Neural cell (in vitro differentiated cells): ENCODE measurements at regions not wholly inside any gene's neighbourhood (a gene's known extent, or its start where the extent isn't known, plus 50 kb on each side); places are given as distances from the start of the nearest gene placed in this dataset.

Experiments used
- H2AFZ ChIP-seq: fragments of 200-600, 300-800 bp; sonication (generic), shearing (Covaris generic); 2 replicates; pipeline ENCODE4 v1.6.0; 2014; ENCODE audit warnings: low read depth, mild to moderate bottlenecking, antibody characterized with exemption, low read length, moderate library complexity
- H3F3A ChIP-seq: fragments of 200-600 bp; shearing (Covaris generic); 2 replicates; pipeline ENCODE4 v1.6.1; 2016; ENCODE audit warnings: mild to moderate bottlenecking, moderate library complexity, mixed read lengths, antibody characterized with exemption, low read length; ENCODE audit not compliant: insufficient read depth, poor library complexity, severe bottlenecking
- H3K27ac ChIP-seq: fragments of 200-600, 300-800 bp; sonication (generic), shearing (Covaris generic); 2 replicates; pipeline ENCODE4 v1.5.1; 2014; ENCODE audit warnings: mild to moderate bottlenecking, low read length, moderate library complexity
- H3K27me3 ChIP-seq: fragments of 300-800, 200-600 bp; sonication (generic), shearing (Covaris generic); 2 replicates; pipeline ENCODE4 v1.6.0; 2014; ENCODE audit warnings: mild to moderate bottlenecking, low read depth, low read length, moderate library complexity; ENCODE audit not compliant: insufficient read depth
- H3K36me3 ChIP-seq: fragments of 300-800, 200-600 bp; sonication (generic), shearing (Covaris generic); 2 replicates; pipeline ENCODE4 v1.5.1; 2014; ENCODE audit warnings: mild to moderate bottlenecking, antibody characterized with exemption, low read length, moderate library complexity; ENCODE audit not compliant: insufficient read depth
- H3K4me2 ChIP-seq: fragments of 300-800, 200-600 bp; sonication (generic), shearing (Covaris generic); 2 replicates; pipeline ENCODE4 v1.6.0; 2014; ENCODE audit warnings: mild to moderate bottlenecking, low read length
- H3K4me3 ChIP-seq: fragments of 300-800, 200-600 bp; sonication (generic), shearing (Covaris generic); 2 replicates; pipeline ENCODE4 v1.5.1; 2014; ENCODE audit warnings: mild to moderate bottlenecking, low read length, moderate library complexity
- H3K79me2 ChIP-seq: fragments of 200-600 bp; shearing (Covaris generic); replicated peaks from 2 replicates; pipeline ENCODE4 v1.6.0; 2014; ENCODE audit warnings: mild to moderate bottlenecking, low read length, moderate library complexity; ENCODE audit not compliant: insufficient read depth
- H3K9ac ChIP-seq: fragments of 300-800, 200-600 bp; sonication (generic), shearing (Covaris generic); 2 replicates; pipeline ENCODE4 v1.6.1; 2016; ENCODE audit warnings: mild to moderate bottlenecking, low read length, mixed read lengths
- H3K9me2 ChIP-seq: fragments of 200-600 bp; shearing (Covaris generic); 2 replicates; pipeline ENCODE4 v1.6.1; 2016; ENCODE audit warnings: mild to moderate bottlenecking, low read length, mixed read lengths; ENCODE audit not compliant: insufficient read depth
- H3K9me3 ChIP-seq: fragments of 200-600, 300-800 bp; sonication (generic), shearing (Covaris generic); 2 replicates; pipeline ENCODE4 v1.6.1; 2016; ENCODE audit warnings: mild to moderate bottlenecking, mixed run types, low read length, moderate library complexity, mixed read lengths
- H4K20me1 ChIP-seq: fragments of 200-600 bp; shearing (Covaris generic); 2 replicates; pipeline ENCODE4 v1.6.1; 2016; ENCODE audit warnings: mild to moderate bottlenecking, mixed run types; ENCODE audit not compliant: insufficient read depth
- EP300 ChIP-seq: fragments of 450-650 bp; conservative IDR thresholded peaks from 2 replicates; pipeline ENCODE4 v1.6.1; 2014; ENCODE audit warnings: antibody characterized with exemption, mild to moderate bottlenecking, moderate library complexity; ENCODE audit not compliant: poor library complexity, severe bottlenecking
- EZH2 ChIP-seq: fragments of 200-600, 300-800 bp; shearing (Covaris generic), sonication (generic); IDR thresholded peaks from 2 replicates; pipeline ENCODE4 v1.6.1; 2014; ENCODE audit warnings: antibody characterized with exemption, low read length, borderline replicate concordance, mild to moderate bottlenecking; ENCODE audit not compliant: insufficient read depth, poor library complexity, severe bottlenecking
- MXI1 ChIP-seq: fragments of 450-650 bp; conservative IDR thresholded peaks from 2 replicates; pipeline ENCODE4 v1.6.1; 2014; ENCODE audit warnings: antibody characterized with exemption, mild to moderate bottlenecking; ENCODE audit not compliant: poor library complexity, severe bottlenecking
- POLR2AphosphoS5 ChIP-seq: IDR thresholded peaks from 2 replicates; pipeline ENCODE4 v1.6.1; 2012
- RAD21 ChIP-seq: fragments of 450-650 bp; conservative IDR thresholded peaks from 2 replicates; pipeline ENCODE4 v1.6.1; 2014; ENCODE audit warnings: antibody characterized with exemption, mild to moderate bottlenecking, moderate library complexity
- SMC3 ChIP-seq: fragments of 450-650 bp; conservative IDR thresholded peaks from 2 replicates; pipeline ENCODE4 v1.6.1; 2014; ENCODE audit warnings: antibody characterized with exemption, mild to moderate bottlenecking, moderate library complexity; ENCODE audit not compliant: poor library complexity
- TAF1 ChIP-seq: IDR thresholded peaks from 2 replicates; pipeline ENCODE4 v1.6.1; 2012; ENCODE audit warnings: low read depth
- TF ChIP-seq, protein P1 (sequence below): fragments of 450-650 bp; IDR thresholded peaks from 2 replicates; pipeline ENCODE4 v1.5.1; 2014; ENCODE audit warnings: antibody characterized with exemption, mild to moderate bottlenecking, moderate library complexity; ENCODE audit not compliant: poor library complexity, severe bottlenecking
- TF ChIP-seq, protein P2 (sequence below): IDR thresholded peaks from 2 replicates; pipeline ENCODE4 v1.6.1; 2012; ENCODE audit warnings: borderline replicate concordance

DNA sequence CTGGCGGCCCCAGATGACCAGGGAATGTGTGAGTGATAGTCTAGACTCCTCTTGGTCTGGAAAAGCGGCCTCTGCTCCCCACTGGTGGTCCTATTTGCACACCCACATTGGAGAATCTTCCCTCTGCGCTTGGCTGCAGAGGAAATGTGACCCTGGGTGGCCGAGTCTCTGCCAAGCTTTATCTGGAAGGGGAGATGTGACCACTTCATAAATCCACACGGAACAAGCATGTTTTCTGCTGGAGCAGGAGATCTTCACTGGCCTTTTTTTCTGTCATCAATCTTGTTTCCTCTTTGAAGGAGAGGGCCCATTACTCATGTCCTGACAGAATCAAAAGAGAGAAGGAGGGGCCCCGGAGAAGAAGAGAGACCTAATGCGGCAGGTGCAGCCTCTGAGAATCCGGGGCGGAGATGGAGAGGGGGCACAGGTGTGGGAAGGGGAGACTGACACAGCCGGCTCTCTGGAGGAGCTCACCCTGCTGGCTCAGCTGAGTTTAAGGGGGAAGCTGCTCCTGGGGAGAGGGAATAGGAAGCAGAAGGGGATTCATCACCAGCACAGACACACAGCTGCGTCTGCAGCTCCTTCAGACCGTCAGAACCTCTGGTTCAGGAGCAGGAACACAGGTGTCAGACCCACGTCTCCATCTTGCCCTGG, 116.3 kb downstream of the SOX9 start:
- Histone ChIP-seq H2AFZ (no peak overlapping the region), H3K4me2 (no peak overlapping the region)

GRCh38 chr17:72238157-72238673, 117.4 kb downstream of the SOX9 start:
- Histone ChIP-seq H3K9me2 (no peaks in the 10 kb centered on the region), H3K9me3 (peaks cover 5% of the 10 kb centered on the region), H2AFZ (no peak overlapping the region), H3K9ac (no peak overlapping the region), H3K79me2 (no peaks in the 10 kb centered on the region), H3K27me3 (no peaks in the 10 kb centered on the region), H3F3A (no peaks in the 10 kb centered on the region), H3K36me3 (no peaks in the 10 kb centered on the region), H4K20me1 (no peaks in the 10 kb centered on the region), H3K4me3 (no peak overlapping the region), H3K27ac (no peak overlapping the region), H3K4me2 (no peak overlapping the region)
- no peak for TF ChIP-seq SMC3
- TF ChIP-seq EP300, result no peak
- no peak for TF ChIP-seq RAD21
- no peak for TF ChIP-seq EZH2
- TF ChIP-seq POLR2AphosphoS5, result no peak
- TF ChIP-seq TAF1, result no peak
- TF ChIP-seq MXI1, result no peak
- TF ChIP-seq, protein P1, sequence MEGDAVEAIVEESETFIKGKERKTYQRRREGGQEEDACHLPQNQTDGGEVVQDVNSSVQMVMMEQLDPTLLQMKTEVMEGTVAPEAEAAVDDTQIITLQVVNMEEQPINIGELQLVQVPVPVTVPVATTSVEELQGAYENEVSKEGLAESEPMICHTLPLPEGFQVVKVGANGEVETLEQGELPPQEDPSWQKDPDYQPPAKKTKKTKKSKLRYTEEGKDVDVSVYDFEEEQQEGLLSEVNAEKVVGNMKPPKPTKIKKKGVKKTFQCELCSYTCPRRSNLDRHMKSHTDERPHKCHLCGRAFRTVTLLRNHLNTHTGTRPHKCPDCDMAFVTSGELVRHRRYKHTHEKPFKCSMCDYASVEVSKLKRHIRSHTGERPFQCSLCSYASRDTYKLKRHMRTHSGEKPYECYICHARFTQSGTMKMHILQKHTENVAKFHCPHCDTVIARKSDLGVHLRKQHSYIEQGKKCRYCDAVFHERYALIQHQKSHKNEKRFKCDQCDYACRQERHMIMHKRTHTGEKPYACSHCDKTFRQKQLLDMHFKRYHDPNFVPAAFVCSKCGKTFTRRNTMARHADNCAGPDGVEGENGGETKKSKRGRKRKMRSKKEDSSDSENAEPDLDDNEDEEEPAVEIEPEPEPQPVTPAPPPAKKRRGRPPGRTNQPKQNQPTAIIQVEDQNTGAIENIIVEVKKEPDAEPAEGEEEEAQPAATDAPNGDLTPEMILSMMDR, result no peak
- TF ChIP-seq, protein P2, sequence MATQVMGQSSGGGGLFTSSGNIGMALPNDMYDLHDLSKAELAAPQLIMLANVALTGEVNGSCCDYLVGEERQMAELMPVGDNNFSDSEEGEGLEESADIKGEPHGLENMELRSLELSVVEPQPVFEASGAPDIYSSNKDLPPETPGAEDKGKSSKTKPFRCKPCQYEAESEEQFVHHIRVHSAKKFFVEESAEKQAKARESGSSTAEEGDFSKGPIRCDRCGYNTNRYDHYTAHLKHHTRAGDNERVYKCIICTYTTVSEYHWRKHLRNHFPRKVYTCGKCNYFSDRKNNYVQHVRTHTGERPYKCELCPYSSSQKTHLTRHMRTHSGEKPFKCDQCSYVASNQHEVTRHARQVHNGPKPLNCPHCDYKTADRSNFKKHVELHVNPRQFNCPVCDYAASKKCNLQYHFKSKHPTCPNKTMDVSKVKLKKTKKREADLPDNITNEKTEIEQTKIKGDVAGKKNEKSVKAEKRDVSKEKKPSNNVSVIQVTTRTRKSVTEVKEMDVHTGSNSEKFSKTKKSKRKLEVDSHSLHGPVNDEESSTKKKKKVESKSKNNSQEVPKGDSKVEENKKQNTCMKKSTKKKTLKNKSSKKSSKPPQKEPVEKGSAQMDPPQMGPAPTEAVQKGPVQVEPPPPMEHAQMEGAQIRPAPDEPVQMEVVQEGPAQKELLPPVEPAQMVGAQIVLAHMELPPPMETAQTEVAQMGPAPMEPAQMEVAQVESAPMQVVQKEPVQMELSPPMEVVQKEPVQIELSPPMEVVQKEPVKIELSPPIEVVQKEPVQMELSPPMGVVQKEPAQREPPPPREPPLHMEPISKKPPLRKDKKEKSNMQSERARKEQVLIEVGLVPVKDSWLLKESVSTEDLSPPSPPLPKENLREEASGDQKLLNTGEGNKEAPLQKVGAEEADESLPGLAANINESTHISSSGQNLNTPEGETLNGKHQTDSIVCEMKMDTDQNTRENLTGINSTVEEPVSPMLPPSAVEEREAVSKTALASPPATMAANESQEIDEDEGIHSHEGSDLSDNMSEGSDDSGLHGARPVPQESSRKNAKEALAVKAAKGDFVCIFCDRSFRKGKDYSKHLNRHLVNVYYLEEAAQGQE, result no peak

More for the DNA sequence above, 116.3 kb downstream of the SOX9 start:
- no peaks in the 10 kb centered on the region for H3K36me3 ChIP-seq
- H3K4me3 ChIP-seq, result no peak overlapping the region
- H3K27me3 ChIP-seq, result no peaks in the 10 kb centered on the region
- H3K9me3 ChIP-seq, result peaks cover 5% of the 10 kb centered on the region
- no peaks in the 10 kb centered on the region for H4K20me1 ChIP-seq
- TF ChIP-seq, protein P2, result no peak
- no peak for TF ChIP-seq POLR2AphosphoS5
- TF ChIP-seq EP300, result no peak
- no peak for TF ChIP-seq SMC3
- no peak for TF ChIP-seq RAD21
- TF ChIP-seq TAF1, result no peak
- TF ChIP-seq EZH2, result no peak
- TF ChIP-seq, protein P1, result no peak
- TF ChIP-seq MXI1, result no peak
- H3K9ac ChIP-seq, result no peak overlapping the region
- H3K27ac ChIP-seq, result no peak overlapping the region
- no peaks in the 10 kb centered on the region for H3K79me2 ChIP-seq
- H3F3A ChIP-seq, result no peaks in the 10 kb centered on the region
- no peaks in the 10 kb centered on the region for H3K9me2 ChIP-seq
